Smooth muscle cell (in vitro differentiated cells): ENCODE measurements at regions not wholly inside any gene's neighbourhood (a gene's known extent, or its start where the extent isn't known, plus 50 kb on each side); places are given as distances from the start of the nearest gene placed in this dataset.
"Not testable (repeated sequence)": the region's sequence is repeated elsewhere in the genome, so short reads cannot be mapped to it uniquely, and the experiment has no call there.

Source experiments
- DNase-seq: peaks from one replicate; lab custom pipeline; 2025; ENCODE audit not compliant: unreplicated experiment; lab: John Stamatoyannopoulos, UW
- H2AFZ ChIP-seq: fragments of 200-600 bp; sonication (generic); 2 replicates; pipeline ENCODE4 v1.6.0; 2016; ENCODE audit warnings: antibody characterized with exemption, low read depth, mild to moderate bottlenecking
- H3F3A ChIP-seq: fragments of 200-600 bp; sonication (generic); 2 replicates; pipeline ENCODE4 v1.6.0; 2017; ENCODE audit warnings: antibody characterized with exemption, low read depth
- H3K27ac ChIP-seq: fragments of 200-600 bp; sonication (generic); 2 replicates; pipeline ENCODE4 v1.5.1; 2016; ENCODE audit warnings: low read depth, mild to moderate bottlenecking
- H3K27me3 ChIP-seq: fragments of 200-600 bp; sonication (generic); 2 replicates; pipeline ENCODE4 v1.6.1; 2016; ENCODE audit warnings: low read depth, mild to moderate bottlenecking
- H3K36me3 ChIP-seq: fragments of 200-600 bp; sonication (generic); 2 replicates; pipeline ENCODE4 v1.5.1; 2016; ENCODE audit warnings: low read depth
- H3K4me1 ChIP-seq: fragments of 200-600 bp; sonication (generic); 2 replicates; pipeline ENCODE4 v1.5.1; 2016; ENCODE audit warnings: low read depth
- H3K4me2 ChIP-seq: fragments of 200-600 bp; sonication (generic); 2 replicates; pipeline ENCODE4 v1.6.0; 2016; ENCODE audit warnings: mild to moderate bottlenecking
- H3K4me3 ChIP-seq: fragments of 200-600 bp; sonication (generic); 2 replicates; pipeline ENCODE4 v1.5.1; 2016; ENCODE audit warnings: mild to moderate bottlenecking
- H3K79me2 ChIP-seq: fragments of 200-600 bp; sonication (generic); 2 replicates; pipeline ENCODE4 v1.6.0; 2016; ENCODE audit warnings: low read depth, mild to moderate bottlenecking
- H3K9ac ChIP-seq: fragments of 200-600 bp; sonication (generic); 2 replicates; pipeline ENCODE4 v1.6.0; 2016; ENCODE audit warnings: low read depth
- H3K9me3 ChIP-seq: fragments of 200-600 bp; sonication (generic); replicated peaks from 2 replicates; pipeline ENCODE4 v1.5.1; 2016; ENCODE audit warnings: low read depth
- H4K20me1 ChIP-seq: fragments of 200-600 bp; sonication (generic); 2 replicates; pipeline ENCODE4 v1.6.0; 2016; ENCODE audit warnings: low read depth
- CTCF ChIP-seq: fragments of 200-600 bp; sonication (generic); IDR thresholded peaks from 2 replicates; pipeline ENCODE4 v1.5.1; 2017; ENCODE audit warnings: borderline replicate concordance, mild to moderate bottlenecking, antibody characterized with exemption; ENCODE audit not compliant: insufficient read depth, poor library complexity, severe bottlenecking
- WGBS: methylation state at CpG from one replicate; pipeline ENCODE4 v1.1.7; 2016; ENCODE audit warnings: low lambda C conversion rate; 5-methylcytosine and 5-hydroxymethylcytosine counted together

GRCh38 chr9:19903076-19903475 lies 114.2 kb upstream of the SLC24A2 start:
- Histone ChIP-seq H3K27ac (no peak overlapping the region), H4K20me1 (no peaks in the 10 kb centered on the region), H3K79me2 (no peaks in the 10 kb centered on the region), H3K9ac (no peak overlapping the region), H3K4me2 (no peak overlapping the region), H3F3A (no peaks in the 10 kb centered on the region), H3K36me3 (no peaks in the 10 kb centered on the region), H3K27me3 (no peaks in the 10 kb centered on the region), H3K9me3 (no peaks in the 10 kb centered on the region), H3K4me3 (no peak overlapping the region), H3K4me1 (no peaks in the 10 kb centered on the region), H2AFZ (no peak overlapping the region)
- 62% methylated on average over 5 of the region's 5 CpGs for WGBS
- DNase-seq = no peak
- no peak for TF ChIP-seq CTCF

- DNase-seq = no peak
- Histone ChIP-seq H3K79me2 (no peaks in the 10 kb centered on the region), H3K36me3 (no peaks in the 10 kb centered on the region), H3K4me1 (no peaks in the 10 kb centered on the region), H3K27me3 (no peaks in the 10 kb centered on the region), H3F3A (no peaks in the 10 kb centered on the region), H3K9me3 (no peaks in the 10 kb centered on the region), H3K27ac (no peak overlapping the region), H3K4me3 (no peak overlapping the region), H2AFZ (no peak overlapping the region), H3K4me2 (no peak overlapping the region), H4K20me1 (no peaks in the 10 kb centered on the region), H3K9ac (no peak overlapping the region)
- TF ChIP-seq CTCF = no peak
- 75% methylated on average over 3 of the region's 3 CpGs for WGBS
Measured at GRCh38 chr9:19901586-19901985, 112.7 kb upstream of the SLC24A2 start.

- Histone ChIP-seq H3K9me3 (no peaks in the 10 kb centered on the region), H3K79me2 (no peaks in the 10 kb centered on the region), H3K4me1 (no peaks in the 10 kb centered on the region), H2AFZ (no peak overlapping the region), H4K20me1 (no peaks in the 10 kb centered on the region), H3K27ac (no peak overlapping the region), H3K36me3 (no peaks in the 10 kb centered on the region), H3K9ac (no peak overlapping the region), H3K27me3 (no peaks in the 10 kb centered on the region), H3F3A (no peaks in the 10 kb centered on the region), H3K4me2 (no peak overlapping the region), H3K4me3 (no peak overlapping the region)
- no peak for DNase-seq
- 78% methylated on average over 1 of the region's 1 CpG for WGBS
- no peak for TF ChIP-seq CTCF
Measured at GRCh38 chr9:19896161-19896560, 107.3 kb upstream of the SLC24A2 start.

GRCh38 chr9:19895578-19895977 lies 106.7 kb upstream of the SLC24A2 start:
- not testable (repeated sequence) for H3K36me3 ChIP-seq, H2AFZ ChIP-seq, H3K4me3 ChIP-seq, H3K27ac ChIP-seq, H3K79me2 ChIP-seq, H3K9me3 ChIP-seq, H3K9ac ChIP-seq, H3K27me3 ChIP-seq, H4K20me1 ChIP-seq, H3K4me1 ChIP-seq, DNase-seq, H3F3A ChIP-seq, H3K4me2 ChIP-seq
- 97% methylated on average over 8 of the region's 9 CpGs for WGBS
